ENCODE measurements at regions not wholly inside any gene's neighbourhood (a gene's known extent, or its start where the extent isn't known, plus 50 kb on each side); places are given as distances from the start of the nearest gene placed in this dataset.

GRCh38 chr7:54846273-54846672 lies 87.3 kb upstream of the SEC61G start:
- TF ChIP-seq SRF (IDR thresholded peaks at IDR 0.05; ENCODE audit: low read depth) (no peak), CTCF (IDR thresholded peaks at IDR 0.05 in 2 of 3, conservative IDR thresholded peaks at IDR 0.05 in 1 of 3; ENCODE audit: borderline replicate concordance in 1 of 3, insufficient read depth in 1 of 3, low read depth in 2 of 3, low read length in 2 of 3) (no peak), RAD21 (IDR thresholded peaks at IDR 0.05; ENCODE audit: low read depth) (no peak), ZNF274 (IDR thresholded peaks at IDR 0.05; ENCODE audit: low read depth, low read length) (no peak), EZH2 (IDR thresholded peaks at IDR 0.05) (no peak), POLR2A (IDR thresholded peaks at IDR 0.05; ENCODE audit: borderline replicate concordance, extremely low read depth, insufficient read depth, insufficient read length) (no peak), SP1 (IDR thresholded peaks at IDR 0.05; ENCODE audit: low read depth) (no peak), POLR2AphosphoS5 (IDR thresholded peaks at IDR 0.05; ENCODE audit: low read depth, low read length) (no peak), TCF7L2 (IDR thresholded peaks at IDR 0.05; ENCODE audit: borderline replicate concordance, extremely low read depth, insufficient read depth, insufficient read length) (no peak), YY1 (IDR thresholded peaks at IDR 0.05; ENCODE audit: extremely low read depth, insufficient replicate concordance, low read depth, low read length) (no peak), SIN3A (IDR thresholded peaks at IDR 0.05; ENCODE audit: low read depth) (no peak), EZH2phosphoT487 (IDR thresholded peaks at IDR 0.05; ENCODE audit: borderline replicate concordance) (no peak), ZFX (IDR thresholded peaks at IDR 0.05) (no peak)
- TF ChIP-seq, protein P1, sequence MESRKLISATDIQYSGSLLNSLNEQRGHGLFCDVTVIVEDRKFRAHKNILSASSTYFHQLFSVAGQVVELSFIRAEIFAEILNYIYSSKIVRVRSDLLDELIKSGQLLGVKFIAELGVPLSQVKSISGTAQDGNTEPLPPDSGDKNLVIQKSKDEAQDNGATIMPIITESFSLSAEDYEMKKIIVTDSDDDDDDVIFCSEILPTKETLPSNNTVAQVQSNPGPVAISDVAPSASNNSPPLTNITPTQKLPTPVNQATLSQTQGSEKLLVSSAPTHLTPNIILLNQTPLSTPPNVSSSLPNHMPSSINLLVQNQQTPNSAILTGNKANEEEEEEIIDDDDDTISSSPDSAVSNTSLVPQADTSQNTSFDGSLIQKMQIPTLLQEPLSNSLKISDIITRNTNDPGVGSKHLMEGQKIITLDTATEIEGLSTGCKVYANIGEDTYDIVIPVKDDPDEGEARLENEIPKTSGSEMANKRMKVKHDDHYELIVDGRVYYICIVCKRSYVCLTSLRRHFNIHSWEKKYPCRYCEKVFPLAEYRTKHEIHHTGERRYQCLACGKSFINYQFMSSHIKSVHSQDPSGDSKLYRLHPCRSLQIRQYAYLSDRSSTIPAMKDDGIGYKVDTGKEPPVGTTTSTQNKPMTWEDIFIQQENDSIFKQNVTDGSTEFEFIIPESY (IDR thresholded peaks at IDR 0.05; ENCODE audit: extremely low read depth, insufficient replicate concordance, low read length), result no peak
